ENCODE measurements at regions not wholly inside any gene's neighbourhood (a gene's known extent, or its start where the extent isn't known, plus 50 kb on each side); places are given as distances from the start of the nearest gene placed in this dataset.

DNA sequence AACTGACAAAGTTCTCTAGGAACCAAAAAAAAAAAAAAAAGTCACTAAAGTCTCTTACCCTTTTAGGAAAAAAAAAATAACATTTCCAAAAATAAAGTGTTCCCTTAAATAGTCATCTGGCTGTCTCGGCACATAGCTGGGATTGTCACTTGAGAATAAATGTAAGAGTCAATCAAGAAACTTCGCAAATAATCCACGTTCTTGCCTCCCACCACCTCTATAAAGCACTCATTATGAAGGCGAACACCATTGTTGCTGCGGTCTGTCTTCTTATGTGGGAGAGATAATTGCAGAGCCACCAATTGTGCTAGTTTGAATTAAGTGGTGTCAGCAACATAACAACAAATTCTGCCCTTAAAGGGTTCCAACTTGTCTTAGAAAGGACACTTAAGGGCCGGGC, 163.7 kb downstream of the FBXO15 start:
- no peak for DNase-seq (ENCODE audit: low read depth)
- TF ChIP-seq CTCF (IDR thresholded peaks at IDR 0.05; ENCODE audit: control insufficient read depth, insufficient read depth, low read depth, low read length, missing control alignments) = no peak
- no peak overlapping the region for H3K4me3 ChIP-seq (ENCODE audit: control insufficient read depth, low read depth, low read length)

- TF ChIP-seq CTCF (IDR thresholded peaks at IDR 0.05; ENCODE audit: control insufficient read depth, insufficient read depth, low read depth, low read length, missing control alignments) = no peak
- no peak for DNase-seq (ENCODE audit: low read depth)
- H3K4me3 ChIP-seq (ENCODE audit: control insufficient read depth, low read depth, low read length) = no peak overlapping the region
Observed at GRCh38 chr18:73983496-73983895, 164.1 kb downstream of the FBXO15 start.

DNA sequence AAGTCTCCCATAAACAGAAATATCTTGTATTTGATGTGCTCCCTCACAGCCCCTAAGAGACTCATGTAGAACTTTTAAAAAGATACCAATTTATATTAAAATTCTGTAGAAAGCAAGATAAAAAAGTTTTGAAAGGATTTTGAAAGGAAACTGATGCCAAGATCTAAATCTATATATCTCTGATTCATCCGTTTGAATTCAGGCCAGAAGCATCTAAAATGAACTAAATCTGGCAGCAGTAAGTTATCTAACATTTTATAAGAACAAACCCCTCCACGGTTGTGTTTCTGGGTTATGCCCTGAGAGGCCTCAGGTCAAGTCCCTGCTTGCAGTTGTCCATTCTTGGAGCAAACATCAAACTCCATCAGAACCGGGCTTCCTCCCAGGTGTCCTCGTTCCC, 165.8 kb downstream of the FBXO15 start:
- H3K4me3 ChIP-seq (ENCODE audit: control insufficient read depth, low read depth, low read length) = no peak overlapping the region
- no peak for TF ChIP-seq CTCF (IDR thresholded peaks at IDR 0.05; ENCODE audit: control insufficient read depth, insufficient read depth, low read depth, low read length, missing control alignments)
- no peak for DNase-seq (ENCODE audit: low read depth)

GRCh38 chr18:73980289-73980979, 167.2 kb downstream of the FBXO15 start:
- TF ChIP-seq CTCF (IDR thresholded peaks at IDR 0.05; ENCODE audit: control insufficient read depth, insufficient read depth, low read depth, low read length, missing control alignments) = peak; percentile 59
- DNase-seq (ENCODE audit: low read depth) = no peak

GRCh38 chr18:73979742-73980141, 167.9 kb downstream of the FBXO15 start:
- DNase-seq (ENCODE audit: low read depth) = peak; percentile 41
- TF ChIP-seq CTCF (IDR thresholded peaks at IDR 0.05; ENCODE audit: control insufficient read depth, insufficient read depth, low read depth, low read length, missing control alignments) = no peak
- no peak overlapping the region for H3K4me3 ChIP-seq (ENCODE audit: control insufficient read depth, low read depth, low read length)

More at GRCh38 chr18:73980289-73980979, 167.2 kb downstream of the FBXO15 start:
- H3K4me3 ChIP-seq (ENCODE audit: control insufficient read depth, low read depth, low read length) = no peak overlapping the region

DNA sequence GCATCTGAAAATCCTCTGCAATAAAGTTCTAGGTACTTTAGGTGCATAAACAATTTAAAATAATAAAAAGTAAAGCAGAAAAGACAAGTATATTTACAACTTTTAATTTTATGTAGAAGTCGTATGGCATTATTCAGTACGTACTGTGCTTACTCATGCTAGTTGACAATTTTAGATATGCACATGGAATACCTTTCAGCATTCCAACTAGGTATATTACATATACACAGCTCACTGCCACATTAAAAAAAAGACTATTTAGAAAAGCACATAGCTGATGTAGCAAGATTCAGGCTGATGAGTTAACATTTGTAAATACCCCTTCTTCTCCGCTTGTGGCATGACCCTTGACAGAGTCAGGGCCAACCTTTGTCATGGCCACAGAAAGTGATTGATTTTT, 171.2 kb downstream of the FBXO15 start:
- TF ChIP-seq CTCF (IDR thresholded peaks at IDR 0.05; ENCODE audit: control insufficient read depth, insufficient read depth, low read depth, low read length, missing control alignments) = no peak
- DNase-seq (ENCODE audit: low read depth) = no peak
- H3K4me3 ChIP-seq (ENCODE audit: control insufficient read depth, low read depth, low read length) = no peak overlapping the region

All from AG09309 (cell line).